Spleen (tissue), 11 donors: ENCODE measurements at regions not wholly inside any gene's neighbourhood (a gene's known extent, or its start where the extent isn't known, plus 50 kb on each side); places are given as distances from the start of the nearest gene placed in this dataset.

Experiments
- DNase-seq: peaks from one replicate; pipeline ENCODE4 v3.0.0-alpha.2; 2020
- H3K27ac ChIP-seq, 8 donors: fragments of 200-600 bp; sonication (generic) in 7 of 8; 1 replicate in 4 of 8; 2 replicates in 4 of 8; pipeline versions ENCODE4 v1.5.0 to v1.8.0; 2016 to 2021; ENCODE audit warnings: inconsistent platforms in 4 of 8, mild to moderate bottlenecking in 4 of 8, moderate library complexity in 1 of 8
- H3K27me3 ChIP-seq, 7 donors: fragments of 200-600 bp; sonication (generic) in 6 of 7; replicated peaks in 1 of 7; 1 replicate in 4 of 7; 2 replicates in 3 of 7; pipeline versions ENCODE4 v1.5.0 to v1.8.0; 2016 to 2021; ENCODE audit warnings: inconsistent platforms in 3 of 7, mild to moderate bottlenecking in 1 of 7
- H3K36me3 ChIP-seq, 6 donors: fragments of 200-600 bp; sonication (generic) in 5 of 6; 1 replicate in 4 of 6; 2 replicates in 2 of 6; pipeline versions ENCODE4 v1.5.0 to v1.8.0; 2016 to 2021; ENCODE audit warnings: inconsistent platforms in 2 of 6
- H3K4me1 ChIP-seq, 6 donors: fragments of 200-600 bp; sonication (generic) in 5 of 6; 1 replicate in 3 of 6; 2 replicates in 3 of 6; pipeline versions ENCODE4 v1.5.0 to v1.8.0; 2016 to 2021; ENCODE audit warnings: inconsistent platforms in 3 of 6
- H3K4me3 ChIP-seq, 8 donors: fragments of 200-600 bp; sonication (generic) in 7 of 8; 1 replicate in 4 of 8; 2 replicates in 4 of 8; pipeline versions ENCODE4 v1.5.0 to v1.8.0; 2016 to 2021; ENCODE audit warnings: inconsistent platforms in 4 of 8, mild to moderate bottlenecking in 4 of 8, moderate library complexity in 2 of 8
- H3K9me3 ChIP-seq, 8 donors: fragments of 200-600 bp; sonication (generic) in 7 of 8; 1 replicate in 4 of 8; 2 replicates in 4 of 8; pipeline versions ENCODE4 v1.5.0 to v1.8.0; 2016 to 2021; ENCODE audit warnings: inconsistent platforms in 4 of 8
- CTCF ChIP-seq, 11 experiments: fragments of 200-600 bp in 7 of 11; fragments of 450-650 bp in 4 of 11; sonication (generic) in 4 of 11; IDR thresholded peaks in 8 of 11; conservative IDR thresholded peaks in 3 of 11; 1 replicate in 7 of 11; 2 replicates in 4 of 11; pipeline versions ENCODE4 v1.4.0 to v1.8.0; 2016 to 2021; ENCODE audit warnings: antibody characterized with exemption in 11 of 11, inconsistent platforms in 4 of 11, mild to moderate bottlenecking in 1 of 11
- POLR2A ChIP-seq, 3 donors: fragments of 450-650 bp; IDR thresholded peaks; one replicate each; pipeline ENCODE4 v1.5.1; 2017; ENCODE audit warnings: antibody characterized with exemption in 3 of 3, mild to moderate bottlenecking in 1 of 3
- POLR2AphosphoS5 ChIP-seq, 3 donors: sonication (generic); formaldehyde crosslinking; IDR thresholded peaks; one replicate each; pipeline ENCODE4 v1.5.1; 2017; ENCODE audit warnings: antibody characterized with exemption in 3 of 3
- WGBS, 5 donors: extraction: QIAGEN DNeasy Blood & Tissue Kit in 3 of 5; methylation state at CpG; one replicate each; pipeline versions ENCODE4 v1.1.5 to v1.1.7; 2013 to 2018; 5-methylcytosine and 5-hydroxymethylcytosine counted together
- intact Hi-C: fragments of 100-400 bp; cut with DNase I; formaldehyde crosslinking; loops from one replicate; pipeline ENCODE4 v1.15.0; 2023; ENCODE audit warnings: low total_unique reads
- donor health status: healthy with polysubstance abuse.
- donor health status: DM: no; HTN: no; CAD: no; lungs with moderate emphysema.
- donor health status: DM: no; HTN: no; CAD: no.
- donor health status: Bipolar disorder and iron deficiency.
- donor health status: healthy.
- donor health status: DM: no; HTN: no; CAD: no.
- donor health status: DM: yes; HTN: yes; CAD: no.

DNA sequence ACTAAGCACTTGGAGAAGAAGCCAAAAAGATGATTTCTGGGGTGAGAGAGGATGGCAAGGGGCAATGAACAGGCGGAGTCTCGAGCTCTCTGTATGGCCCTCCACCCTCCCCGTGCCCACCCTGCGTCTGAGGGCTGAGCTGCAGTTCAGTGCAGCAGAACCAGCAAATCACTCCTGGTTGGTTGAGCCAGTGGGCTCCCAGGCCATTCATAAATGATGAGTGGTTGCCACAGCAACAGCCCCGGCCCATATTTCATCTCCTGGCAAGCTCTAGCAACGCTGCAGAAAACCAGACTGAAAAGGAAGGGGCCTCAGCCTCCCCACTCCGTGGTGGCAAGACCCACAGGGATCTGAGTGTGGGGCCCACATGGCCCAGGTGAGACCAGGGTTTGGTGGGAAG lies 93.8 kb upstream of the PPP1R26 start:
- intact Hi-C loops: no loop called here
- Histone ChIP-seq H3K36me3 (no peaks in the 10 kb centered on the region), H3K4me3 (no peak overlapping the region), H3K4me1 (no peaks in the 10 kb centered on the region), H3K27ac (no peak overlapping the region), H3K27me3 (peaks cover 0 to 34% (median 0%) of the 10 kb centered on the region in 7 donors), H3K9me3 (no peaks in the 10 kb centered on the region)
- no peak for TF ChIP-seq CTCF (IDR thresholded peaks at IDR 0.05 in 8 of 11, conservative IDR thresholded peaks at IDR 0.05 in 3 of 11)
- no peak for TF ChIP-seq POLR2A (IDR thresholded peaks at IDR 0.05)
- no peak for TF ChIP-seq POLR2AphosphoS5 (IDR thresholded peaks at IDR 0.05)
- DNase-seq: no peak
- WGBS, 5 donors: 55 to 69% (median 59%) methylated on average over 7 of the region's 7 CpGs

- intact Hi-C loops: no loop called here
- Histone ChIP-seq H3K4me1 (no peaks in the 10 kb centered on the region), H3K9me3 (no peaks in the 10 kb centered on the region), H3K36me3 (no peaks in the 10 kb centered on the region), H3K27ac (no peak overlapping the region), H3K27me3 (peaks cover 0 to 44% (median 0%) of the 10 kb centered on the region in 7 donors), H3K4me3 (no peak overlapping the region)
- TF ChIP-seq POLR2A (IDR thresholded peaks at IDR 0.05) (no peak), CTCF (IDR thresholded peaks at IDR 0.05 in 8 of 11, conservative IDR thresholded peaks at IDR 0.05 in 3 of 11) (no peak), POLR2AphosphoS5 (IDR thresholded peaks at IDR 0.05) (no peak)
- no peak for DNase-seq
- WGBS, 5 donors: 71 to 80% (median 79%) methylated on average over 8 of the region's 8 CpGs
Observed at GRCh38 chr9:135387976-135388375, 91.6 kb upstream of the PPP1R26 start.

GRCh38 chr9:135388530-135388929 lies 91.1 kb upstream of the PPP1R26 start:
- peaks cover 0 to 42% (median 0%) of the 10 kb centered on the region in 7 donors for H3K27me3 ChIP-seq
- no peak for DNase-seq
- intact Hi-C loops: no loop called here
- TF ChIP-seq POLR2A (IDR thresholded peaks at IDR 0.05): no peak
- TF ChIP-seq CTCF (IDR thresholded peaks at IDR 0.05 in 8 of 11, conservative IDR thresholded peaks at IDR 0.05 in 3 of 11): no peak
- TF ChIP-seq POLR2AphosphoS5 (IDR thresholded peaks at IDR 0.05): no peak
- H3K27ac ChIP-seq: no peak overlapping the region
- no peaks in the 10 kb centered on the region for H3K4me1 ChIP-seq
- H3K36me3 ChIP-seq: no peaks in the 10 kb centered on the region
- H3K4me3 ChIP-seq: no peak overlapping the region
- WGBS, 5 donors: 87 to 94% (median 89%) methylated on average over 8 of the region's 8 CpGs
- no peaks in the 10 kb centered on the region for H3K9me3 ChIP-seq

- Histone ChIP-seq H3K27ac (no peak overlapping the region), H3K9me3 (peaks cover 0 to 15% (median 10%) of the 10 kb centered on the region in 8 donors), H3K4me3 (no peak overlapping the region), H3K27me3 (peaks cover 0 to 33% (median 0%) of the 10 kb centered on the region in 7 donors), H3K36me3 (no peaks in the 10 kb centered on the region), H3K4me1 (peaks cover 0 to 11% (median 0%) of the 10 kb centered on the region in 6 donors)
- TF ChIP-seq POLR2AphosphoS5 (IDR thresholded peaks at IDR 0.05) (no peak), POLR2A (IDR thresholded peaks at IDR 0.05) (no peak), CTCF (IDR thresholded peaks at IDR 0.05 in 8 of 11, conservative IDR thresholded peaks at IDR 0.05 in 3 of 11) (no peak)
- intact Hi-C loops: no loop called here
- DNase-seq: no peak
- 83 to 86% (median 84%) methylated on average over 12 of the region's 12 CpGs for WGBS, 5 donors
Observed at GRCh38 chr9:135391759-135392158, 87.8 kb upstream of the PPP1R26 start.
